Smooth muscle cell (in vitro differentiated cells): ENCODE measurements at regions not wholly inside any gene's neighbourhood (a gene's known extent, or its start where the extent isn't known, plus 50 kb on each side); places are given as distances from the start of the nearest gene placed in this dataset.

ENCODE experiments used
- DNase-seq: peaks from one replicate; lab custom pipeline; 2025; ENCODE audit not compliant: unreplicated experiment; lab: John Stamatoyannopoulos, UW
- H2AFZ ChIP-seq: fragments of 200-600 bp; sonication (generic); 2 replicates; pipeline ENCODE4 v1.6.0; 2016; ENCODE audit warnings: antibody characterized with exemption, low read depth, mild to moderate bottlenecking
- H3F3A ChIP-seq: fragments of 200-600 bp; sonication (generic); 2 replicates; pipeline ENCODE4 v1.6.0; 2017; ENCODE audit warnings: antibody characterized with exemption, low read depth
- H3K27ac ChIP-seq: fragments of 200-600 bp; sonication (generic); 2 replicates; pipeline ENCODE4 v1.5.1; 2016; ENCODE audit warnings: low read depth, mild to moderate bottlenecking
- H3K27me3 ChIP-seq: fragments of 200-600 bp; sonication (generic); 2 replicates; pipeline ENCODE4 v1.6.1; 2016; ENCODE audit warnings: low read depth, mild to moderate bottlenecking
- H3K36me3 ChIP-seq: fragments of 200-600 bp; sonication (generic); 2 replicates; pipeline ENCODE4 v1.5.1; 2016; ENCODE audit warnings: low read depth
- H3K4me1 ChIP-seq: fragments of 200-600 bp; sonication (generic); 2 replicates; pipeline ENCODE4 v1.5.1; 2016; ENCODE audit warnings: low read depth
- H3K4me2 ChIP-seq: fragments of 200-600 bp; sonication (generic); 2 replicates; pipeline ENCODE4 v1.6.0; 2016; ENCODE audit warnings: mild to moderate bottlenecking
- H3K4me3 ChIP-seq: fragments of 200-600 bp; sonication (generic); 2 replicates; pipeline ENCODE4 v1.5.1; 2016; ENCODE audit warnings: mild to moderate bottlenecking
- H3K79me2 ChIP-seq: fragments of 200-600 bp; sonication (generic); 2 replicates; pipeline ENCODE4 v1.6.0; 2016; ENCODE audit warnings: low read depth, mild to moderate bottlenecking
- H3K9ac ChIP-seq: fragments of 200-600 bp; sonication (generic); 2 replicates; pipeline ENCODE4 v1.6.0; 2016; ENCODE audit warnings: low read depth
- H3K9me3 ChIP-seq: fragments of 200-600 bp; sonication (generic); replicated peaks from 2 replicates; pipeline ENCODE4 v1.5.1; 2016; ENCODE audit warnings: low read depth
- H4K20me1 ChIP-seq: fragments of 200-600 bp; sonication (generic); 2 replicates; pipeline ENCODE4 v1.6.0; 2016; ENCODE audit warnings: low read depth
- CTCF ChIP-seq: fragments of 200-600 bp; sonication (generic); IDR thresholded peaks from 2 replicates; pipeline ENCODE4 v1.5.1; 2017; ENCODE audit warnings: borderline replicate concordance, mild to moderate bottlenecking, antibody characterized with exemption; ENCODE audit not compliant: insufficient read depth, poor library complexity, severe bottlenecking
- WGBS: methylation state at CpG from one replicate; pipeline ENCODE4 v1.1.7; 2016; ENCODE audit warnings: low lambda C conversion rate; 5-methylcytosine and 5-hydroxymethylcytosine counted together

- no peak for TF ChIP-seq CTCF
- whole genome bisulfite sequencing, result 62% methylated on average over 3 of the region's 3 CpGs
- H4K20me1 ChIP-seq, result no peaks in the 10 kb centered on the region
Observed at GRCh38 chr11:79538775-79539174, 97.9 kb upstream of the TENM4 start.

GRCh38 chr11:79536155-79536917, 95.5 kb upstream of the TENM4 start:
- Histone ChIP-seq H3K36me3 (no peaks in the 10 kb centered on the region), H3K27me3 (peaks cover 10% of the 10 kb centered on the region), H3K9ac (no peak overlapping the region), H3K4me1 (no peaks in the 10 kb centered on the region), H3K27ac (no peak overlapping the region), H3K9me3 (no peaks in the 10 kb centered on the region), H4K20me1 (no peaks in the 10 kb centered on the region), H3F3A (no peaks in the 10 kb centered on the region), H3K4me2 (no peak overlapping the region), H3K79me2 (no peaks in the 10 kb centered on the region), H3K4me3 (no peak overlapping the region), H2AFZ (no peak overlapping the region)
- no peak for DNase-seq
- 78% methylated on average over 5 of the region's 5 CpGs for WGBS
- TF ChIP-seq CTCF, result no peak

More at GRCh38 chr11:79538775-79539174, 97.9 kb upstream of the TENM4 start:
- Histone ChIP-seq H2AFZ (no peak overlapping the region), H3K79me2 (no peaks in the 10 kb centered on the region), H3K36me3 (no peaks in the 10 kb centered on the region), H3K27me3 (peaks cover 10% of the 10 kb centered on the region), H3K4me2 (no peak overlapping the region), H3K9ac (no peak overlapping the region), H3K4me1 (no peaks in the 10 kb centered on the region), H3K27ac (no peak overlapping the region), H3K4me3 (no peak overlapping the region), H3F3A (no peaks in the 10 kb centered on the region), H3K9me3 (no peaks in the 10 kb centered on the region)
- DNase-seq, result no peak

GRCh38 chr11:79535606-79536005, 94.8 kb upstream of the TENM4 start:
- Histone ChIP-seq H3K36me3 (no peaks in the 10 kb centered on the region), H3K4me2 (no peak overlapping the region), H3K27ac (no peak overlapping the region), H4K20me1 (no peaks in the 10 kb centered on the region), H3K4me3 (no peak overlapping the region), H3K4me1 (no peaks in the 10 kb centered on the region), H3F3A (no peaks in the 10 kb centered on the region), H3K9me3 (no peaks in the 10 kb centered on the region), H3K27me3 (peaks cover 10% of the 10 kb centered on the region), H3K79me2 (no peaks in the 10 kb centered on the region), H3K9ac (no peak overlapping the region), H2AFZ (no peak overlapping the region)
- 91% methylated on average over 1 of the region's 1 CpG for WGBS
- no peak for TF ChIP-seq CTCF
- DNase-seq, result no peak

GRCh38 chr11:79525257-79525656, 84.4 kb upstream of the TENM4 start:
- Histone ChIP-seq H3F3A (no peaks in the 10 kb centered on the region), H3K4me3 (no peak overlapping the region), H3K9me3 (no peaks in the 10 kb centered on the region), H3K4me1 (peaks cover 6% of the 10 kb centered on the region), H3K27ac (no peak overlapping the region), H4K20me1 (no peaks in the 10 kb centered on the region), H3K79me2 (no peaks in the 10 kb centered on the region), H3K36me3 (no peaks in the 10 kb centered on the region), H3K4me2 (no peak overlapping the region), H3K27me3 (no peaks in the 10 kb centered on the region), H3K9ac (no peak overlapping the region), H2AFZ (no peak overlapping the region)
- no peak for DNase-seq
- no peak for TF ChIP-seq CTCF
